HG02981 (cell line): ENCODE measurements at regions not wholly inside any gene's neighbourhood (a gene's known extent, or its start where the extent isn't known, plus 50 kb on each side); places are given as distances from the start of the nearest gene placed in this dataset.

ENCODE experiments used
- ATAC-seq: cut with Tn5 transposase; IDR thresholded peaks from one replicate; pipeline ENCODE4 v1.9.1; 2021; ENCODE audit warnings: mild to moderate bottlenecking, moderate library complexity; ENCODE audit not compliant: unreplicated experiment

DNA sequence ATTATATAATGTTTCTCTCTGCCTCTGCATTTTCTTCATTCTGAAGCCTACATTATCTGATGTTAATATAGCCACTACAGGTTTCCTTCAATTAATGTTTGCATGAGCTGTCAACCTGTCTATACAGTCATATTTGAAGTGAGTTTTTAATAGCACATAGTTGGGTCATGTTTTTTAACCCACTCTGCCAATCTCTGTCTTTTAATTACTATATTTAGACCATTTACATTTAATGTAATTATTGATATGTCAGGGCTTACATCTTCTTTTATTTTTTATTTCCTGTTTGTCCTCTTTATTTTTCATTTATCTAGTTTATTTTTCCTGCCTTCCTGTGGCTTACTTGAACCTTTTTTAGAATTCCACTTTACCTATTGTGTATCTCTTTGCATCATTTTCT is 124.3 kb upstream of the PDE1C start:
- no peak for ATAC-seq

DNA sequence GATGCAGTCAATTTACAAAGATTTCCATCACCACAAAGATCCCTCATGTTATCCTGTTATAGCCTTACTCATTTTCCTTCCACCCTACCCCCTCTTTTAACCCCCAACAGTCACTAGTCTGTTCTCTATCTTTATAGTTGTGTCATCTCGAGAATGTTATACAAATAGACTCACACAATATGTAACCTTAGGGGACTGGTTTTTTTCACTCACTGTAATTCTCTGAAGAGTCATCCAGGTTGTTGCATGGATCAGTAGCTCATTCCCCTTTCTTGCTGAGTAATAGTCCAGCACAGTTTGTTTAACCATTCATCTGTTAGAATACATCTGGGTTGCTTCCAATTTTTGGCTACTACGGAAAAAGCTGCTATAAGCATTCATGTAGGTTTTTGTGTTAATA is 121.1 kb upstream of the PDE1C start:
- ATAC-seq, result no peak

DNA sequence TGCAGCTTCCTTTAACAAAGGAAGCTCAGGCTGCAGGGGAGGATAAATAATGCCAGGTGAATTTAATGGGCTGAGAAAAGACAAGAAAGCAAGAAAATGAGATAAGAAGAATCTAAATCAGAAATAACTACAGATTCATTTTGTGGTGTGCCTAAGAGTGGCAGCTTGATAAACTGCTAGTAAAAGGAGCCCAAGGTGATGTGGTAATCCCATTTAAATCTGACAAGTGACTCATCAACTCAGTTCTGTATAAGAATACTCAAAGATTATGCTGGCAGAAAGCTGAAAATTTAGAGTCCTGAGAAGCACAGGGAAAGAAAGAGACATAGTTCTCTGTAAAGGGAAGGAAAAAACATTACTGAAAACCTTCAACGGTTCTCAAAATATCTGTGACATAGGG is 109.4 kb upstream of the PDE1C start:
- ATAC-seq, result no peak

DNA sequence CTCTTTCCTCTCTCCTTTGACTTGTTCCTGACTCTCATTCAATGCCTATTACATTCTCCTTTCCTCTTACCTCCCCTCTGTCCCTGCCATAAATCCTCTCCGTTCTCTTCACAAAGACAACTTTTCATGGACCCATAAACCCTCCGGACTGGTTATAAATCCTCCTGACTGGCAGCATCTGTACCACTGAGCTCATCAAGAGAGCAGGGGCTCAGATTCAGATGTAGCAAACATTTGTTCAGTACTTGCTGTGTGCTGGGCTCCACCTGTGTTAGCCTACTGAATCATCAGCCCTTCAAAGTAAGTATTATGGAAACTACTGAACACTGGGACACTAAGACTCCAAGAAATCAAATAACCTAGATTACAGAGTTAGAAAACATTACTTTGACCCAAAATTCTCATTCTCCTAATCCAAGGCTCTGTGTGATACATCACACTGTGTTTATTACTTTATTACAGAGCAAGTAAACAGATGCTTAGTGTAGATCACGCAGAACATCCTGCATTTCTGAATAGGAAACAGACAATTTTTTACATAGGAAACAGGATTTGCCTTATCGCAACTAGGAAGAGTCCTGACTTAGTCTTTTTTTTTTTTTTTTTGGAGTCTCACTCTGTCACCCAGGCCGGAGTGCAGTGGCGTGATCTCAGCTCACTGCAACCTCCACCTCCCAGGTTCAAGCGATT is 108.6 kb upstream of the PDE1C start:
- ATAC-seq, result no peak

DNA sequence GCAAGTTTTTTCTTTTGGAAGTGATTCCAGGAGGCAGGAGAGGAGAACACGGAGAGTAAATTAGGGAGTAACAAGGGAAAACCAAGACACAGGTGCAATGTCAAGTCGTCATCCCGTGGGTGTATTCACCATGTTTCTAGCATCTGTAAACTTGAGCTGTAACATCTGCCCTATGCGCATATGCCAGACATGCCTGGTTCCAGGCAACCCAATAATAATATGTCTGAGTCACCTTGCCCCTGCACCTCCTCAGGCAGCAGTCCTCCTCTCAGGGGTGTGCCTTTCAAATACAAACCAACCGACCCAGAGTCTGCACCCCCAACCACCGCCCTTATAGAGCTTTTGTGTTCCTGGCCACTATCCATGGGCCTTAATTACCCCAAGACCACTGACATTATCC is 107.0 kb upstream of the PDE1C start:
- ATAC-seq, result no peak

DNA sequence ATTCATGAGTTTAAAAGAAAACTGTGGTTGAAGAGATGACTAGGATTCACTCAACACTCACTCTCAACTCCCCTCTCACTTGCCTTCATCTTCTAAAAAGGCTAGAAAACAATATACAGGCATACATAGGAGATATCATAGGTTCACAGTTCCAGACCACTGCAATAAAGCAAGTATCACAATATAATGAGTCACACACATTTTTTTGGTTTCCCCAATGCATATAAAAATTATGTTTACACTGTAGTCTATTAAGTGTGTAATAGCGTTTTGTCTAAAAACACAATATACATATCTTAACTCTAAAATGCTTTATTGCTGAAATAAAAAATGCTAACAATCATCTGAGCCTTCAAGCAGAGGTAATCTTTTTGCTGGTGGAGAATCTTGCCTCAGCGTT is 104.9 kb upstream of the PDE1C start:
- no peak for ATAC-seq

DNA sequence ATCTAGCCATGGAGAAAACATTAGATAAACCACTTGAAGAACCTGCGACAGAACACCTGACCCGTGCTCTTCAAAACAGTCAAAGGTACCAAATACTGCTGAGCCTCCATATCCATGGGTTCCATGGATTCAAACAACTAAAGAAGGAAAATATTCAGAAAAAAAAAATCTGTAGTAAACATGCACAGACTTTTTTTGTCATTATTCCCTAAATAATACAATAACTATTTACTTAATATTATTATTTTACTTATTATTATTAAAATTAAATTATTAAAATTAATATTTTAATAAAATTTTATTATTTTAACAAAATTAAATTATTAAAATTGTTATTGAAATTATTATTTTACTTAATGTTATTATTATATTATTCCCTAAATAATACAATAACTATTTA is 101.0 kb upstream of the PDE1C start:
- no peak for ATAC-seq

DNA sequence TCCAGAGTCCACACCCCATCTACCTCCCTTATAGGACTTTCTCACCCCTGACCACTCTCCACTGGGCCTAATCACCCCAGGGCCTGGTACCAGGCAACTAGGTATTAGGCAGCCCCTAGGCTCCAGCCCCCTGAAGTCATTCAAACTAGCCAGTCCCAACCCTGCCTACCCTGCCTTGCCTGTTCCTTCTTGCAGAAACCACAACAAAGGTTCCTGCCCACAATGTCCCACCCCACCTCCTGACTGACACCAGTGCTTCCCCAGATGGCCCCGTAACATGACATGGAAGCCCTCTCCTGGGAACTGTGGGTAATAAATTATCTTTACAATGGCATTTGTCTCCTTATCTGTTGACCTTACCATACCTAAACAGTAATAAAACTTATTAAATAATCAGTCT is 100.6 kb upstream of the PDE1C start:
- no peak for ATAC-seq

DNA sequence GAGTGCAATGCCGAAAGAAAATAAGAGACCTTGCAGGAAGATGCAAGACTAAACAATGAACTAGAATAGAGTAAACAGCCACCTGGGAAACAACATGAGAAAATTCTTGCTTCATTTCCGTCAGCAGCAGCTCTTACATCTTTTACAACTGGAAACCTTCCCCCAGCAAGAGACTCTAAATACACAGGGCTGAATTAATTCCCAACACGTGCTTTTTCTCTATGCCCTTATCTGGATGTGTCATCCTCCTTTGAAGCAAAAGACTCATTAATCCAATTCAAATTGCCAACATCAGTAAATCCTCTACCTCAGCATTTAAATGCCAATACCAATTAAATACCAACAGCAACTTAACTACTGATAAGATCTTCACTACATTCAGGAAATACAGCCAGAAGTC is 99.0 kb upstream of the PDE1C start:
- no peak for ATAC-seq

DNA sequence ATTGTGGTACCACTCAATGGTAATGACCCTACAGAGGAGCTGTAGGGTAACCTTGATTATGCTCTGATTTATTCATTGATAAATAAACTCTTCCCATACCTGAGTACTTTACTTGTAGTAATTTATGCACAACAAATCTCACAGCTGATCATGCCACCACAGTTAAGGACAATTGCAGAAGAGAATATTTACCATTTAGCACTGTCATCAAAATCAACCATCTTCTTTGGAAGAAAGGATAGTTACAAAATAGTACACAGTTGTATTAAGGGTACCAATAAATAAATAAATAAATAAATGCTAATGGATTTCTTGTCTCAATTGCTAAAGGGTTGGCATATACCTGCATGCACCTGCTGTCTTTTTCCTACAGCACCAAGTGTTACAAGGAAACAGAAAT is 97.6 kb upstream of the PDE1C start:
- no peak for ATAC-seq

DNA sequence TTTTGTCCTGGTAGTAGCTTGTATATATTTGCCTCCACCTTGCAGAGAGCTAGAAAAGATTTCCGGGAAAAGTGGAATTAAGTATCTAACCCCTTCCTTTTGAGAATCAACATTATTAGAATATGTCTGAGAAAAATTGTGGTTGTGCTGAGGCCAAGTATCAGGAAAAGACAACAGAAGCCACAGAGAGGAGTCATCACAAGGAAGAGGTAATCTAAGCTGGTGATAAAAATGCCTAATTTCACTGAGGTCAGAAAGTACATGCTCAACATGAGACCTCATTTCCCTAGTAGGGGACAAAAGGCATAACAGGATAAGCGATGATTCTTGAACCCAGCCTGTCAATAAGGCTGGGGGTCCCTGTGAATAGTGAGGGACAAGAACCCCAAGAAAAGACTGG is 97.0 kb upstream of the PDE1C start:
- ATAC-seq, result no peak

DNA sequence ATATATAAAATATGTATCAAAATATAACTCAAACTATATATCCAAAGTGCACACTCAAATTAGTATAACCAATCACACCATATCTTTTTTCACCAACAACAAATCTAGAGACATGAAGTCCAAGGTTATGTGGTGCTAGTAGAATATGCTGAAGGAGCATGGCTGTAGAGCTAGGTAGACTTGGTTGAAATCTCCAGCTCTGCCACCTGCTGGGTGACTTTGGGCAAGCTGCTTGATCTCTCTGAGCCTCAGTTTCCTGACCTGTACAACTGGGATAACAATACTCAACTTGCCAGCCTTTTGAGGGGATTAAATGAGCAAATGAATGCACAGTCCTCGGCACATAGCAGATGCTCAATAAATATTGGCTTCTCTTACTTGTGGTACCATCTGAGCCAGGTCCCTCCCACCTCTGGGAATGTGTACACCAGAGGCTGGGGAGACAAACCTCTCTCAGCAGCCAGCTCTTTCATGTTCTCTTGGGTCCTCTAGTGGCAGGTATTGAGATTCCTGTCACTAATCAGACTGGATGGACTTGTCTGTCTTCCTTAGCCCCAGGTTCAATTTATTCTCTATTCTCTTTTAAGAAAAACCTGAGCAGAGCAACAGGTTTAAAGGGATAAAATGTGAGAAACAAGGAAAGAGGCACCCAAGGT is 94.3 kb upstream of the PDE1C start:
- no peak for ATAC-seq

DNA sequence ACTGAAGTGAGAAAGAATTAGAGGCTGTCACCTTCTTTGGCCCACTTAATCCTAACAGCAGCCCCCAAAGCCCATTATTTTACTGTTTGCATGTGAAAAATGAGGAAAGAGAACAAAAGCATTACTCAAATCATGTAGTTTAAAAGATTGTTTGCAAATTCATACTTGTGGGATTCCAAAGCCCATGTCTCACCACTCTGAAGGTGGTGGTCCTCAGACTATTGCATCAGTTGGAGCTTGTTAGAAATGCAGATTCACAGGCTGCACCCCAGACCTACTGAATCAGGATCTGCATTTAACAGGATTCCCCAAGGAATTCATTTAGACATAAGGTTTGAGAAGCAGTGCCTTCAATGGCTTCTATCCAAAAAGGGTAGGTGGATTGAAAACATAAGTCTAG is 93.7 kb upstream of the PDE1C start:
- ATAC-seq, result no peak

DNA sequence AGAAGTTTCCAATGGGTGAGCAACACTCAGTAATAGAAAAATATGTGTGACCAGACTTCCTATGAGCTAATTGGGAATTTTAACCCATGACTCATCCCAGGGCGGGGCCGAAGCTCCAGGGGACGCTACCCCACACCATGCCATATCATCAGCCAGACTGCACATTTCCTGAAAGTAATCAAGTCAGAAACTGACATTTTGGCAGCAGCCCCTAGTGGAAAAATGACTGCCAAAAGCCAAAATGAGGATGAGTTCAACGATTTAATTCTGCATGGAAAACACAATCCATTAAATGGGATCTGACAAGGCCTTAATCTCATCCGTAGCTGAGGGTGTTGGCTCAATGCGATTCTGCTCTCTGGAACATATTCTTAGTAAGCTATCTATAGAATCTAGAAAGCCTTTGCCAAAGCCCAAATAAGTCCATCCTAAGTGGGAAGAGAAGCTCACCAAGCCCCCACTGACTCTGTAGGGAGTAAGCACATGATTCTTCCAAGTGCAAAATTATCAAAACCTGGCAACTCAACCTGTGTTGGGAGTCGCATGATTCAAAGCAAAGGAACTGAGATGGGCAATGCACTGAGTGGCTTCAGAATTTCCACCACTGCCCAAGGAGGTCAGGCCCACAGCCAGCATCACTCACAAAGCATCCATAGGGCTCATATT is 93.1 kb upstream of the PDE1C start:
- no peak for ATAC-seq

DNA sequence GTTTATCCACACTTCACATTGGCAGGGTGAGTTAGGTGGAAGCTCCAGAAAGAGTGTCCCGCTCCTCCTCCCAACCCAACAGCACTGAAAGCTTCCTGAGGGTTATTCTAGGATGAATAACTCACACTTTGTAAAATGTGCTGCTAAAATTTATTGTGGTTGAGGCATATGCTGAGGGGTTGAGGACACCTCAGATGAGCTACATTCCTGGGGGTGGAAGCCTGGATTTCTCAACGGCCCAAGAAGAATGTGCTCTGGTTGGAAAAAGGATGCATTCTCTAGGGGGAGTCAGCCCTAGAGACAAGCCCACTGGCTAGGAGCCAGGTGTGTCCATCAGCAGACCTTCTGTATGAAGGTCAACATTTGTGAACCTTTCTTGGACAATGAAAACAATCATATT is 91.5 kb upstream of the PDE1C start:
- ATAC-seq, result no peak

DNA sequence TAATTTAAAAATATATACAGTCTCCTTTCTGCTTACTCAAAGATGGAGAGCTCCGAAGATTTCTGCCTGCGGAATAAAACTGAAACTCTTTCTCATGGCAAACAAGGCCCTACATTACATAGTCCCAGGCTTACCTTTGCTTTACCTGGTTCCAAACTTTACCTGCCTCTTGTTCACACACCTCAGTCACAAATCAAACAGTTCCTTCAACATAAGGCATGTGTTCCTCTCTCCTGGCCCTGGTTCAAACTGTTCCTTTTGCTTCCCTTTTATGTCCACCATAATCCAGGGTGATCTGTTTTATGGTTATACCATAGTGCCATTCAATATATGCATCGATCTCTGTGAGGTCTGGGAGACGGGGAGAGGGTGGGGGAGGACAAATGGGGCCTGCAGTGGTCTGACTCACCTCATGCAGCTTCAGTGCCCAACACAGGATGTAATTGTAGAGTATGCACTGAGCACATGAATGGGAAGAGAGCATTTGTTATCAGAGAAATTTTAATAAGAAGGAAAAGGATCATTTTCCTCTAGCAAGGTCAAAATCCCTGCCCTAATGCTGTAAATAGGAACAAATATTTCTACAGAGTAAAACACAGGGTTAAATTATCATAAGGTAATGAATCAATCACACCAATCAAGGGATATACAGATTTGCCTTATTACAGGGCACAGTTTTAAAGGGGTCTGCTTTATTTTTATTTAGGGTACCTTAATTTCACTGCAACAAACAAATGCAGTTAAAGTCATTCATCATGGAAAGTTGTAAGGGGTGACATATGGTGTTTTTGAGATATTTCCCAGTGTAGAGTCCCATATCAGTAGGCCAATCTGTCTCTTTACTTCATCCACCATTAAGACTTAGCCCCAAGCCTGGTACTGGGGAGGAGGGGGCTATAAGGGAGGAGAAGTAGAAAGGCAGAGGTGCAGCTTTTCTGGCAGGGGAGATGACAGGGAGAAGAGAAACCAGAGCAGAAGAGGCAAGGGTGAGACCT is 88.8 kb upstream of the PDE1C start:
- no peak for ATAC-seq

DNA sequence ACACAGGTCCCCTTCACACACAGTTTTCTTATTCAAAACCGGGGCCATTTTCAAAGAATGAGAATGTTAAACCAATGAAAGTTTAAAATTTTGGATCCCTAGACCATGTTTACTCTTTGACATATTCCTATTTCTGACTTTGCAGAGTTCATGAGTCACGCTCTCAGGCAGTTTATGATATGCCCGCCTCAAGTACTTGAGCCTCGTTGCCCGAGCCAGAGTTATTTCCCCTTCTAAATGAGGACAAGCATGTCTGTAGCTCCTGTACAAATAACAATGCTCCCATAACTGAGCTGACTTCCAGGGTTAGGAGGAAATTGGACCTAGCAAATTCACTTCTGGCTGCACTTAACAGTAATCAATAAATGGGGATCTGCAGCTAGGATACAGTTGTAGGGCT is 87.9 kb upstream of the PDE1C start:
- ATAC-seq, result no peak

DNA sequence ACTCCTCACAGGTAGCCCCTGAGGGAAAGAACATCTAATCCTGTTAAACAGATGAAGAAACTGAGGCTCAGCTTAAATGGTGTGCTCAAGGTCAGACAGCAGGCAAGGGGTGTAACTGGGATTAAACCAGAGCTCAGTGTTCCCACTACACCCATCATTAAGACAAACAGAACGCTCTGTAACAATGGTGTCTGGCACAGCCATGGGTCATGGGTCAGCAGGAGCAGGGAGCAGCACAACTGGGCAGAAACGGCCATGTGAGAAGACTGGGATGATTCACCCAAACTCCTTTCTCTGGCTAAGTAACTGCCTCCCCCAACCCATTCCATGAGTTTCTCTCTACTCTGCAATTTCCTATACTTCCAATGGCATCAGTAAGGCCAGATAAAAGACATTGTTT is 85.5 kb upstream of the PDE1C start:
- no peak for ATAC-seq

DNA sequence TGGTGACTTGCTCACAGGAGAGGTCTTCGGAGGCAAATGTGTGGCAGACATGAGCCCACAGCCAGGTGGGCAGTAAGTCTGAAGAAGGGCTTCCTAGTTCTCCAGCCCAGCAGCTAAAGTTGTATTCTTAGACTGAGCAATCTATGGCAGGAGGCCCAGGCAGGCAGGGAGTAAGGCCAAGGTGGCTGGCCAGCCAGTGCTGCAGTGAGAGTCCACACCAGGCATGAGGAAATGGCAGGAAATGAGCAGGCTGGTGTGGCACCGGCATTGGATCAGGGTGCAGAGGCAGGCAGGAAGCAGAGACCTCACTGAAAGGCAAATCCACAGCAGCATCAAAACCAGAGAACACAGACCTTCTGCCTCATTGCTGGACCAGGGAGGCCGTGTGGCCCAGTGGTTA is 84.6 kb upstream of the PDE1C start:
- no peak for ATAC-seq

DNA sequence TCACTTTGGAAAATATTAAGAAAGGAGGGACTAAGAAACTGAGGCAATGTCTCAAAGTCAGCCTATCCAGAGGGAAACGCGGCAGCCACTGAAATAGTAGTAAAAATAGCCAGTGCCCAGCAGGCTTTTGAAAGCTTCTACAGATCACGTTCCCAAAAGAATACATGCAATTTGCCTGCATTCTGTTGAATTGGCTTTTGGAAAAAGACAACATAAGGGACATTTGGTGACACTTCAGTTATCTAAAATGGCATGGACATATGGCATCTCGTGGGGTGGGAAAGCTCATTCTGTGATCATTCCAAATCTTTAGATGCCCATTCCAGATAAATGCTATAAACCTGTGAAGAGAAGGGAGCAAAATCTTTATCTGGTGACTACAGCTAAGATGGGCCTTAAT is 82.8 kb upstream of the PDE1C start:
- no peak for ATAC-seq

DNA sequence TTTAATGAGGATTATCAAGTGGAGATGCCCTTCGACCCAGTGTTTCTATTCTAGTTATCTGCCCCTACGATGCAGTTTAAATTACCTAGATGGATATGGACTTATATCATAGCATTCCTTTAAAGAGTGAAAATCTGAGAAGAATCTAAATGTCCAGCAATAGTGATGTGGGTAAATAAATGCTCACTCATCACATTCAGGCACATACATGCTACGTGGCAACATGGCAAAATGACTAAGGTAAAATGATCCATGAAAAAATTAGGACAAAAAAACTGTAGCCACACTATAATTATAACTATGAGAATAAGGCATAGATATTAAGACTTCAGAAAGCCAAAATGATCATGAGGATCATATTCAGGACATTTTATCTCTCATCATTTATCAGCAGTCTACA is 82.4 kb upstream of the PDE1C start:
- no peak for ATAC-seq
